ENCODE measurements at regions not wholly inside any gene's neighbourhood (a gene's known extent, or its start where the extent isn't known, plus 50 kb on each side); places are given as distances from the start of the nearest gene placed in this dataset.
"Not testable (repeated sequence)": the region's sequence is repeated elsewhere in the genome, so short reads cannot be mapped to it uniquely, and the experiment has no call there.

DNA sequence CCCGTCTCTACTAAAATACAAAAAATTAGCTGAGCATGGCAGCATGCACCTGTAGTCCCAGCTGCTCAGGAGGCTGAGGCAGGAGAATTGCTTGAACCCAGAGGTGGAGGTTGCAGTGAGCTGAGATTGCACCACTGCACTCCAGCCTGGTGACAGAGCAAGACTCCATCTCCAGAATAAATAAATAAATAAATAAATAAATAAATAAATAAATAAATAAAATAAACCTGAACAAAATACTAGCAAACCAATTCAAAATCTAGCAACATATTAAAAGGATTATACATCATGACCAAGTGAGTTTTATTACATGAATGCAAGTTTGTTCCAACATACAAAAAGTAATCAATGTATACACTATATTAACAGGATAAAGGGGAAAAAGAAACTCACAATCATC lies 677.4 kb downstream of the TNS3 start:
- not testable (repeated sequence) for DNase-seq (ENCODE audit: low read depth in 4 of 4, low spot score in 3 of 4)

DNA sequence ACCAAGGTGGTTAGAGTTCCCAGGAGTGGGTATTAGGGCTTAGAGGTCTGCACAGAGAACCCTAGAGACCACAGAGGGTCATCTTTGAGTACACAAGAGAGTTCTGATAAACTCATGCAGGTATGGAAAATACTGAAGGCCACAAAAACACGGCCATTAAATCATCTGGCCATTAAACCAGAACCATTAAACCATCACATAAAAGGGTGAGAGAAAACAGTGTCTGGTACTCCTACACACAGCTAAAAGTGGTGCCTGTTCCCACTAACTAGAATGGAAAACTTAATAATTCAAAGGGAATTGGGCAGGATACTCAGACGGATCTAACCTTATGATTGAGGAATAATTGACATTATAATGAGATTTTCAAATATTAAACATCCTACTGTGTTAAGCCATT lies 679.4 kb downstream of the TNS3 start:
- DNase-seq (ENCODE audit: low read depth in 4 of 4, low spot score in 3 of 4), result no peak

DNA sequence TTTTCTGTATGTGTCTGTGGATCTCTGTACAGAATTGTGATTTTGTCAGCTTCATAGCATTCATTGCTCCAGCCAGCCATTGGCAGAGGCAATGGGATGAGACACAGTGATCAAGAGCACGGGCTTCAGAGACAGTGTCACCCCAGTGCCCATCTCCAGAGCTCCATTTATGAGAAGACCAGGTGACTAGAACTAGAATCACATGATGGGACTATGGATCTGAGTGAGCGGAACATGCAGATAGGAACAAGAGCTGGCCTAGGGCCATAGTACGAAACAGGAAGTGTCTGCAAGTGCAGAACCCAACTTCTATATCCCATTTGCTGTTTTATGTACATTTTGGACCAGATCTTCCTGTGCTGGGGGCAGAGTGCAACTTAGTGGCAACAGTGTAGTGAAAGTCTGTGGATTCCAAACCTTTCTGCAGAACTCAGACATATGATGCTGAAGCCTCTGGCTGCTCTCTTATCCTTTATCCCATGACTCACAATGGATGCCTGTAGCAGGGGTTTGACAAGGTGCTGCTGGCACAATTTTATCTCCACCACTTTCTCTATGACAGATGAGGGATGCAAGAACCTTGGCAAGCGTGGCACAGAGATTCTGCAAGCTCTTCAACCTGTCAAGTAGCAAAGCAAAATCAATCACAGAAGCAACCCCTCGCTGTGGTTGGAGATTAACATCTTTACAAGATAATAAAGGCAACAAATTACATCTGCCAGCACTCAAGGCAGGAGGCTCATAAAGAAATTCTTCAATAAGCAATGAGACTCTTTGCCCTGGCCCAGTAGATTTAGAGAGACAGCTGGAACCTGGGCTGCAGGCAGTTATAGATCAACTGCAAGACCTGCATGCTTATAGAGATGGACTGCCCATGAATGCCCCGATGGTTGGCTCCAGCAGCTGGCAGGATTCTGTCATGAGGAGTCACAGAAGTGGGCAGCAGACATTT lies 681.3 kb downstream of the TNS3 start:
- DNase-seq (ENCODE audit: low read depth in 4 of 4, low spot score in 3 of 4), result no peak

DNA sequence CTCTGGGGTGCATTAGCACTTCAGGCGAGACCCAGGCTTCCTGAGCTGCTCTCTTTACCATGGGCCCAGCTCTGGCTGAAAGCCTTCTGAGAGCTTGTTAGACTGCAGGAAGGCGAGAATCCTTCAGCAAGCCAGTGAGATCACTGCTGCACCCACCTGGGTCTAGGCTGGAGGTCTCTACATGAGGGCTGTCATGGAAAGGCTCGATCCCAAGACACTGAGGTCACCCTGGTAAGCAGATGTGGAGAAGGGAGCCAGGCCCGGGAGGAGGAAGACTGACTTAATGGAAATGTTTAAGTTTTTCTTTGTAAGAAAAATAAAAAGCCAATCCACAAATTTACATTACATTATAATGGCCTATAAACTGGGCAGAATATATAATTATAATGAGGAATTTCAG lies 684.5 kb downstream of the TNS3 start:
- no peak for DNase-seq (ENCODE audit: low read depth in 4 of 4, low spot score in 3 of 4)

DNA sequence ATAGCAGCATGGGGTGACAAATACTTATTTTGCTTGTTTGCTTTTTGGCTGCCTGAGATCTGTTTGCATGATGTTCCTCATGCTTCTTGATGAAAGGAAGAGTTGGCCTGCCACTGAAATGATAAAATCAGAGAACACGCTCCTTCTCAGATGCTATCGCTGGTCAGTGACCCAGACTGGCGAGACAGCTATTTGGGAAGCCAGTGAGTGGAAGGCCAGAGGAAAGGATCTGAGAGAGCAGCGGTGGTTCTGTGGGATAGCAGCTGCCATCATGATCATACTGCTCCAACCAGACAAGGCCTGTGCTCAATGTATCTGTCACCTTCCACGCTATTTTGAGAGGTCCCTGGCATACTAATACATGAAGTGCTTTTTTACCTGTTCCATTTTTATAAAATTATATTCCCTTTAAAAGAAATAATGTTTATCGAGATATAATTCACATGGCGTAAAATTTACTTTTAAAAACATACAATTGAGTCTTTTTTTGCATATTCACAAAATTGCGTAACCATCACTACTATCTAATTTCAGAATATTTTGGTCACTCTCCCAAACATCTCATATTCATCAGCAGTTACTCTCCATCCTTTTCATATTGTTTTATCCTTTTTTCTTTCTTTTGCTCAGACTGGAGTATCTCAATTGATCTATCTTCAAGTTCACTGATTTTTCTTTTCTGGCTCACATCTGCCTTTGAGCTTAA lies 695.1 kb downstream of the TNS3 start:
- DNase-seq (ENCODE audit: low read depth in 4 of 4, low spot score in 3 of 4), result no peak

DNA sequence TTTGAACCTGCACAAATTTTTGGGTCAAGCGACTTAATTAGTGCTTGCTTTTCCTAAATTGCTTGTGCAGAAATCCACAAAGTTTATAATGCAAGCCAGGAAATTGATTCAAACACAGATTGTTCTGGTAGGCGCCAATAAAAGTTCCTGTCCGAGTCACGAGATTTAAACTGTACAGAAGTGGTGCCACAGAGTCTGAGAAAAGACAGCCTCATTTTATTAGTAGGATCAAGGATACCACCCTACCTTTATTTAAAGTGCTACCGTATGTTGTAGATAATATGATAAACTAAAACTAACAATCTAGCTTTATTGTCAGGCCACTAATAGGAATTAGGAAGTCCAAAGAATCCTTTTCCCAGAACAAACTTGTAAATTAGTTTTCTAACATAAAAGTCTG lies 696.7 kb downstream of the TNS3 start:
- DNase-seq (ENCODE audit: low read depth in 4 of 4, low spot score in 3 of 4), result no peak

DNA sequence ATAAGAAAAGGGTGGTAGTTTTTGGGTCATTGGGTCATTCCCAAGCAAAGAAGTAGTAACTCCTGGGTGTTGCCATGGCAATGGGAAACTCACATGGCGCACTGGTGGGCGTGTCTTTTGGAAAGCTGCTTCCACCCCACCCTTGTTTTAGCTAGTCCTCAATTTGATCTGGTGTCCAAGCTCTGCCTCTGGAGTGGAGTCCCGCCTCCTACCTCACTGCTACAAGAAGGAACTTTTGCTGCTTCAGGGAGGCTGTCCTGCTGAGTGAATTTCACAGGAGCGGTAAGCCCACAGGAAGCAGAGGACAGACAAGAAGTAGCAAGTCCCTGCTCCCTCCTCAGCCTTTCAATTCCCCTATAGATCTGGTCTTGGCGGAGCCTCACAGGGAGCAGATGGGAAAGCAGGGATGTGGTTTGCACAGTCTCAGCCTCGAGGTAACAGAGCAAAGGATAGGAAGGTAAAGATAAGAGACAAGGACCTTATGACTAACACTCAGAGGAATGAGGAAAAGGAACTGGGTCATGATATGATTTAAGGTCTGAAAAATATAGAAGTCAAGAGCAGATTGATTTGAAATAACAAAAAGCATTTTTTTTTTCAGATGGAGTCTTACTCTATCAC lies 700.3 kb downstream of the TNS3 start:
- no peak for DNase-seq (ENCODE audit: low read depth in 4 of 4, low spot score in 3 of 4)

DNA sequence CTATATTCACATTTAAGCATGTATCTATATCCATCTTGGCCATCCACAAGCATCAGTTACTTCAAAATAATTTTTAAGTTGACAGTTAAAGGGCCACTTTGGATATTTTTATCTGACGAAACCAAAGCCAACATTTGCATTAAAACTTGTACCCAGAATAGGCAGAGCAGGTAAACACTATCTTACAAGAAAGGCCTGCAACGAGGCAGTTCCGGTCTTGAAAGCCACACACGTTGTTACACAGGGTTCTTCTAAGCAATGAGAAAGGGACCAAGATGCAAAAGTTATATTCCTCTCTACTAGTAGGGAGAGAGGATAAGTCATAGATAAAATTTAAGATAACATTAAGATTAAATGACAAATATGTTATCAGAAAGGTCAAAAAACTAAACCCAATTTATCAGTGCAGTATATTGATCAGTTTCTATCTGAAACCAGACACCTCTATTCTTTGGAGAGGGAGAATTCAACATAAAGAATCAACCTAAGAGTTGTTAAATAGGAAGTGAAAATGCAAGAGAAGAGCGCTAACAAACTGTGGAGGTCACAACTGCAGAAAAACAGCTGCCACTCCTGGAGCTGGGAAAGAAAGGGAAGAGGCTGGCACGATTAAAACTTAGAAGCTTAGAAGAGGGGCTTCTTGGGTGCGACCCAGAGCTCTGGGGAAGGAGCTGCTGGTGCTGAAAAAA lies 701.3 kb downstream of the TNS3 start:
- DNase-seq (ENCODE audit: low read depth in 4 of 4, low spot score in 3 of 4), result no peak

DNA sequence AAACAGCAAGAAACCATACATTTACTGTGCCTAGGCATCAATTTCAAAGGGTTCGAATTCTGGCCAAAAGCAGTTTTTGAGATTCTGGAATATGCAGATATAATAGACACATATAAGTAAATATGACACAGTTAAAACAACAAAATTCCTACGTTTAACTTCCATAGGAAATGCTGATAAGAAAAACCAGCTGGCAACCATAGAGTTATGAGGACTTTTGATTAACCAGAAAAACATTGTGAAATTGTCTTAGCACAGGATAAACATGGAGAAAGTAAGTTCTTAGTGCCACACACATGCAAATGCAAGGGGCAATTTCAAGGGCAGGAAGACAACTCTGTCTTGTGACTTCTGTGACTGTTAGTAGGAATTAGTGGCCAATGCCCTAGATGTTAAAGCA lies 702.1 kb downstream of the TNS3 start:
- no peak for DNase-seq (ENCODE audit: low read depth in 4 of 4, low spot score in 3 of 4)

DNA sequence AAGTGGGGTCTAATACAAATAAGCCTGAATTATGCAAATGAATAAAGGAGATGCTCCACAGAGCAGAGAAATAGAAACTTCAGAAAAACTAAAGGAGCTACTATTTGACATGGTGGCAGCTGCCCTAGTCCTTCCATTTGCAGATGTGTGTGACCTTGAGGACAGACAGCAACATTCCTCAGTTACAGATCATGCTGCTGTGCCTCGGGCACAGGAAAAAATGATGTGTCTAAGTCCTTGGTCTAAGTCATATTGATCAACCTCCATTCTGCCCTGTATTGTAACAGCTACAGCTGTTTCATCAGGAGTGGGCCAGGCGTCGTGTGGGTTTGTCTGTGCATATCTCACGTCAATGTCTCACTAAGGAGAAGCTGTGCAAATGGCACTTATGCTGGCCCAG lies 710.4 kb downstream of the TNS3 start:
- no peak for DNase-seq (ENCODE audit: low read depth in 4 of 4, low spot score in 3 of 4)

DNA sequence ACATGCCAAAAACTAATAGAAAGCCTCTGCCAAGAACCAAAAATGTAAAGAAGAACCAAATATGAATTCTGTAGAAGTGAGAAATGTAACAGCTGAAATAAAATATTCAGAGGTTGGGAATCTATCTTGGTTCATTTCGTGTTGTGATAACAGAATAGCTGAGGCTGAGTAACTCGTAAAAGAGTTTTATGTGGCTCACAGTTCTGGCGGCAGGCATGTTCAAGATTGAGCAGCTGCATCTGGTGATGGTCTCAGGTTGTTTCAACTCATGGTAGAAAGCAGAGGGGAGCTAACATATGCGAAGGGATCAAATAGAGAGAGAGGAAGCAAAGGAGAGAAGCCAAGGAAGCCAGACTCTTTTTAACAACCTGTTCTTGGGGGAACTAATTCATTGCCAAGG lies 717.2 kb downstream of the TNS3 start:
- no peak for DNase-seq (ENCODE audit: low read depth in 4 of 4, low spot score in 3 of 4)

DNA sequence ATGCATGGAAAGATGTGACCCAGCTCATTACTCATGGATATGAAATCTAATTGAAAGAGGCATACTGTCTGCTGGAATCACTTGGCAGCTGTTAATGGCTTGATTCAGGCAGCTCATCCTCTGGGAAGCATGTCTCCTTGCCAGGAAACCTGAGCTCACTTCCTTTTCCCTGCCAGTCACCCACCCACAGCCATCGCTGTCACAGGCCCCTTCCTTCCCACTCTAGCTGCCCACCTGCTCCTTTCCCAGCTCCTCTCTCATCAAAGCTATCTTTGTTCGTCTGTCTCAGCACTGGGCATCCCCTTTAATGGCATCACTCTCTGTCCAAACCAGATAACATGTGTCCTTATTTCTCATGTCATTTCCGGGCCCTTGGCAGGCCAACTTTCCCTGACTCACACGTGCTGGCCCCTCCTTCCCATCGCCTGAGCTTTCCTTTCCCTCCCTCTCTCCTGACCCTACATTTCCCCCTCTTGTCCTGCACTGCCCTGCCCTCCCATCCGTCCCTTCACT lies 721.9 kb downstream of the TNS3 start:
- no peak for DNase-seq (ENCODE audit: low read depth in 4 of 4, low spot score in 3 of 4)

DNA sequence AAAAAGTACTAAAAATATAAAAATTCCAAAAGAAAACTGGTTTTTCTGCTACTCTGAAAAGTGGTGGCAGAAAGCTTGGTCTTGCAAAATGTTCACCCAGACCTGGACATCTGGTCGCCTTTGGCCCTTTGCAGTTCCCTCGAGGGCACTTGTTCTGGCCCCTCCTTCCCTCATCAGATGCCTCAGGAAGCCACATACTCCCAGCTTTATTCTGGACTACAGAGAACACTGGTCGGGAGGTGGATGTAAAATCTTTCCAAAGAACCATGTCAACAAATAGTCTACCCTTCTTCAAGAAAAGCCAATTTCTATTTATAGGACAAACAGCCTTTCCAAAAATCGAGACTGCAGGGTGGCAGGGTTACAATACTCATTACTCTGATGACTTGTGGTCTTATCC lies 726.1 kb downstream of the TNS3 start:
- DNase-seq (ENCODE audit: low read depth in 4 of 4, low spot score in 3 of 4), result no peak

DNA sequence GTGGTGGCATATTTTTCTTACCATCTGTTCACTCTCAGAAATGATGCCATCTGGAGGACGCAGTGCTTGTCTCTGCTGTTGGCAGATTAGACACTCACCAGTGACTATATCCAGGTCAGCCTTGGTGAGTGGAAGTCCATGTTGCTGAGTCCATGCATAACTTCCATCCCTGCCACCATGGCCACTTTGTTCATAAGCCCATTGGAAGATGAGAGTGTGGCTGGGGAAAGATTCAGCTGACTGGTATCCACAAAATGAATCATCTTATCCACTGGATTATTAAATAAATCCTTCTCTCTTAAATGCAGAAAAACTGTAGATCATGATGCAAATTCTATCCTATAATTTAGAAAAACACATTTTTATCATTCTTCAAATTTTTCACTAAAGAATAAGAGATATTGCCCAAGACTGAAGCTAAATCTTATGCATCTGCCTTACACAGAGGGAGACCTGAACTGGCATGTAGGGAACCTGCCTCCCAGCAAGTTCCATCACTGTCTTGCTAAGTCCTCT lies 726.9 kb downstream of the TNS3 start:
- DNase-seq (ENCODE audit: low read depth in 4 of 4, low spot score in 3 of 4), result no peak

DNA sequence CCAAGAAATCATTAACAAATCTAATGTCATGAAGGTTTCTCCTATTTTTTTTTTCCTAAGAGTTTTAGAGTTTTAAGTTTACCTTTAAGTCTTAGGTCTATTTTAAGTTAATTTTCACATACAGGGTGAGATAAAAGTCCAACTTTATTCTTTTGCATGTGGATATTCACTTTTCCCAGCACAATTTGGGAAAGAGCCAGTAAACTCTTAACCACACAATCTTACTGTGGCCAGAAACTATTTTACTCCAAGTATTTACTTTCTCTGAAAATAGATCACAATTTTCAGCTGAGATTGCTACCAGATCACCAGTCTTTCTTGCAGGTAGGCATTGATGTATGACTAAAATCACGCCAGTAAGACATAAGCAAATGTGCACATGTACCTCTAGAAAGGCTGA lies 728.5 kb downstream of the TNS3 start:
- DNase-seq (ENCODE audit: low read depth in 4 of 4, low spot score in 3 of 4), result no peak

DNA sequence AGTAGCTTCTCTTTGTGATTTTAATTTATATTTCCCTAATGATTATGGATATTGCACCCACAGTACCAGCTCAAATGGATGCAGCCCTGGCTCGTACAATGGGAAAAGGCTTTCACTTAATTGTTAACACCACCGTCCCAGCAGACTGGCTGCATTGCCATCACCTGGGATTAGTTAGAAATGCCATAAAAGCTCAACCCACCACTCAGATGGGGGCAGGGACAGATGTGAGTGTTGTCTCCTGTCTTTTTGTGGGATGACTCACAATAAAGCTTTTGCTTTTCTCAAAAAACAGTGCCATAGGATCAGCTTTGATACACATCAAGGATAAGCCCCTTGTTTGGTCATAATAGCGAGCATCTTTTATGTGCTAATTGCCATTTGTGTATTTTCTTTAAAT lies 729.1 kb downstream of the TNS3 start:
- DNase-seq (ENCODE audit: low read depth in 4 of 4, low spot score in 3 of 4), result no peak

DNA sequence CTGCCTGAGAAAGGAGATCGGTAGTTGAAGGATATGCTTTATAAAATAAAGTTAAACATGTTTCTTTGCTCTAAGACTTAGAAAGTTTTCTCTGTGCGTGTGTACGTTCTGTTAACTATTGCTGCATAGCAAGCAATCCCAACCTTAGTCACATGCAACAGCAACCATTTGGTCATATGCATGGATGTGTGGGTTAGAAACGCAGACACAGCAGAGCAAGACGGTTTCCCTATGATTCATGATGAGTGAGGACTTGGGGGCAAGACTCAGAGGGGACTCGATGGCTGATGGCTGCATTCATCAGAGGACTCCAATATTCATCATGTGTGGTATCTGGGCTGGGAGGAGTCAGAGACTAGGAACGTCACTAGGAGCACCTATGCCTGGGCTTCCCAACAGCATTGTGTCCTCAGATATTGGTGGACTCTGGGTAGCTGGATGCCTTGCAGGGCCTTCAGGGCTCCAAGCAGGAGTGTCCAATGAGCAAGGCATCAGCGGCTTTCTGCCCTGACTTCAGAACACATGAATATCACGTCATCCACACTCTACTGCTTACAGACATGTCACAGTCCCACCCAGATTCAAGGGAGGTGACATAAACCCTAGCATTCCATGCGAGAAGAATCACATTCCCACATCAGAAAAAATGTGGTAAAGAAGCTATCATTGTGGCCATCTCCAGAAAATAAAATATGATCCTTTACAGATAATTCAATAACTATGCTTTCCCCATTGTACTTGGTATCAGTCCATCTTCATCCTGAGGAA lies 731.2 kb downstream of the TNS3 start:
- no peak for DNase-seq (ENCODE audit: low read depth in 4 of 4, low spot score in 3 of 4)

DNA sequence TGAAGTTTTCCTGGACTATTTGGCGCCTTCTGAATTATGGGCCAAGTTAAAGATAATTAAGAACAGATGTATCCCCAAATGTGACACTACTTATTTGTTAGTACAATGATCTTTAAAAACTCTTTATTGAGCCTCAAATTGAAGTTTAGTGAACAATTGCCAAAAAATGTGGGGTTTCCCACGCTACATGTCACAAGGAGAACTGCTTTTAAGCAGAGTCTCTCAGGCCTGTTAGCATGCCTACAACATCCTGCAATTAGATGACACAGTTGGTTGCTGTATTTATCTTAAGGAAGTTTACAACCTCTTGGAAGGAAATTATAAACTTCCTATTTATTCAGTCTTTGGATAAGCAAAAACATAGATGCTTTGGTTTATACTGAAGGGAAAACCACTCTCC lies 733.0 kb downstream of the TNS3 start:
- no peak for DNase-seq (ENCODE audit: low read depth in 4 of 4, low spot score in 3 of 4)

DNA sequence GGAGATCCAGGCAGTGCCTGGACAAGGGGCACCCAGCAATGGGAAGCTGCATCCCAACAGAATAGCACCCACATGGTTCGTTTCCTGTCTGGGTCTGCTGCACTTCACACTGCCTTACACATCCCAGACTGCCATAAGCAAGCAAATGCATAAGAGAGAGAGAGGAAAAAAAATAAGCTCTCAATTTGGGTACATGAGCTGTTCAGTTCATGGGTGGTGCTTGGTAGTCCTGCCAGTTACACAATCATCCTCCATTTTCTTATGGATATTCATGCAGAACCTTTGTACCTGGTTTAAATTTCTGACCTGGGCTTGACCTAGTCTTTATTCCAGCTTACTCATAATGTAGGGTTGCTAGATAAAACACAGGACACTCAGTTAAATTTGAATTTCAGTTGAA lies 733.6 kb downstream of the TNS3 start:
- DNase-seq (ENCODE audit: low read depth in 4 of 4, low spot score in 3 of 4), result no peak

DNA sequence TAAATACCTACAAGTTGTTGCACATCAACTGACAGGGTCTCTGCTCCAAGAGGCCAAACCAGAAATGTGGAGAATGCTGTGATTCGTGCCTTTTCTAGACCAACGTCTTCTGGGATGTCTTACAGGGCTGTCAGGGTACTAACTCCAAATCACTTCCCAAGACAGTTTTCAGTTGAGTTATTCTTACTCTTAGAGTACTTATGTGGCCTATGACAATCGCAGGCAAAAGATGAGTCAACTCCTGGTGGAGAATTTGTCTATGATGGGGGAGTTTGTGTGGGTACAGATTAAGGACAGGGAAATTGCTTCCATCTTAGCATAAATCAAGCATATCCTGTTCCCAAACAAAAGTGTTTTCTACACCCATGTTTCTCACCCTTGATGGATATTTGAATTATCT lies 734.8 kb downstream of the TNS3 start:
- DNase-seq (ENCODE audit: low read depth in 4 of 4, low spot score in 3 of 4), result no peak

Data from right renal pelvis (tissue), 4 donors.